ACC112 (cell line): ENCODE measurements at regions not wholly inside any gene's neighbourhood (a gene's known extent, or its start where the extent isn't known, plus 50 kb on each side); places are given as distances from the start of the nearest gene placed in this dataset.

Experiments used
- H2AFZ ChIP-seq: fragments of 200-600 bp; sonication (generic); one replicate; pipeline ENCODE4 v1.6.0; 2017; ENCODE audit warnings: antibody characterized with exemption, low read length; ENCODE audit not compliant: unreplicated experiment
- H3K27ac ChIP-seq: fragments of 200-600 bp; sonication (generic); 2 replicates; pipeline ENCODE4 v1.5.1; 2014; ENCODE audit warnings: low read depth, mild to moderate bottlenecking, antibody characterized with exemption, low read length, moderate library complexity
- H3K27me3 ChIP-seq: fragments of 200-600 bp; sonication (generic); 2 replicates; pipeline ENCODE4 v1.6.1; 2014; ENCODE audit warnings: mild to moderate bottlenecking, antibody characterized with exemption, low read length, moderate library complexity, mixed read lengths; ENCODE audit not compliant: insufficient read depth
- H3K36me3 ChIP-seq: fragments of 200-600 bp; sonication (generic); 2 replicates; pipeline ENCODE4 v1.6.1; 2016; ENCODE audit warnings: mild to moderate bottlenecking, antibody characterized with exemption, low read length, moderate library complexity, mixed read lengths; ENCODE audit not compliant: insufficient read depth
- H3K4me1 ChIP-seq: fragments of 200-600 bp; sonication (generic); one replicate; pipeline ENCODE4 v1.6.1; 2016; ENCODE audit warnings: low read length, mixed read lengths; ENCODE audit not compliant: insufficient read depth, unreplicated experiment, control insufficient read depth
- H3K4me3 ChIP-seq: fragments of 200-600 bp; sonication (generic); 2 replicates; pipeline ENCODE4 v1.5.1; 2014; ENCODE audit warnings: mild to moderate bottlenecking, low read depth, low read length
- H3K79me2 ChIP-seq: fragments of 200-600 bp; sonication (generic); one replicate; pipeline ENCODE4 v1.6.0; 2016; ENCODE audit warnings: low read length; ENCODE audit not compliant: control insufficient read depth, unreplicated experiment, insufficient read depth

GRCh38 chr16:86974120-86974519 is 343.1 kb downstream of the C16orf95 start:
- peaks cover 2% of the 10 kb centered on the region; the same call in 1 of the 2 replicates for H3K36me3 ChIP-seq
- H3K27me3 ChIP-seq: no peaks in the 10 kb centered on the region
- H2AFZ ChIP-seq: no peak overlapping the region
- H3K4me1 ChIP-seq: peaks cover 14% of the 10 kb centered on the region
- H3K79me2 ChIP-seq: no peaks in the 10 kb centered on the region
- H3K4me3 ChIP-seq: no peak overlapping the region
- no peak overlapping the region for H3K27ac ChIP-seq

GRCh38 chr16:86975445-86975844 is 341.7 kb downstream of the C16orf95 start:
- Histone ChIP-seq H3K4me1 (peaks cover 14% of the 10 kb centered on the region), H3K36me3 (peaks cover 2% of the 10 kb centered on the region; the same call in 1 of the 2 replicates), H2AFZ (peak overlapping the region; percentile 40), H3K27ac (peak overlapping the region; percentile 61), H3K79me2 (no peaks in the 10 kb centered on the region), H3K27me3 (no peaks in the 10 kb centered on the region), H3K4me3 (no peak overlapping the region)

- Histone ChIP-seq H3K36me3 (peaks cover 2% of the 10 kb centered on the region; the same call in 1 of the 2 replicates), H2AFZ (no peak overlapping the region), H3K79me2 (no peaks in the 10 kb centered on the region), H3K4me3 (no peak overlapping the region), H3K4me1 (peaks cover 14% of the 10 kb centered on the region), H3K27ac (no peak overlapping the region), H3K27me3 (no peaks in the 10 kb centered on the region)
These were observed 340.0 kb downstream of the C16orf95 start for GRCh38 chr16:86977076-86977676.

- H3K27ac ChIP-seq: no peak overlapping the region
- H3K79me2 ChIP-seq: no peaks in the 10 kb centered on the region
- peaks cover 14% of the 10 kb centered on the region for H3K4me1 ChIP-seq
- H3K36me3 ChIP-seq: peaks cover 2% of the 10 kb centered on the region; the same call in 1 of the 2 replicates
- no peaks in the 10 kb centered on the region for H3K27me3 ChIP-seq
- H3K4me3 ChIP-seq: no peak overlapping the region
- no peak overlapping the region for H2AFZ ChIP-seq
These were observed 338.7 kb downstream of the C16orf95 start for GRCh38 chr16:86978445-86979030.

- Histone ChIP-seq H2AFZ (no peak overlapping the region), H3K4me3 (no peak overlapping the region), H3K4me1 (peaks cover 14% of the 10 kb centered on the region), H3K27ac (no peak overlapping the region), H3K27me3 (no peaks in the 10 kb centered on the region), H3K79me2 (no peaks in the 10 kb centered on the region), H3K36me3 (no peaks in the 10 kb centered on the region)
These were observed 338.1 kb downstream of the C16orf95 start for GRCh38 chr16:86979061-86979460.

- no peaks in the 10 kb centered on the region for H3K36me3 ChIP-seq
- H3K4me3 ChIP-seq: no peak overlapping the region
- no peak overlapping the region for H2AFZ ChIP-seq
- H3K27me3 ChIP-seq: no peaks in the 10 kb centered on the region
- peaks cover 12% of the 10 kb centered on the region for H3K4me1 ChIP-seq
- H3K79me2 ChIP-seq: no peaks in the 10 kb centered on the region
- H3K27ac ChIP-seq: no peak overlapping the region
These were observed 337.1 kb downstream of the C16orf95 start for GRCh38 chr16:86979984-86980553.

- Histone ChIP-seq H3K36me3 (no peaks in the 10 kb centered on the region), H3K4me1 (peaks cover 8% of the 10 kb centered on the region), H3K79me2 (no peaks in the 10 kb centered on the region), H3K27ac (no peak overlapping the region), H2AFZ (no peak overlapping the region), H3K27me3 (no peaks in the 10 kb centered on the region), H3K4me3 (no peak overlapping the region)
These were observed 336.5 kb downstream of the C16orf95 start for GRCh38 chr16:86980644-86981043.

GRCh38 chr16:86982347-86982596 is 334.9 kb downstream of the C16orf95 start:
- Histone ChIP-seq H3K27ac (no peak overlapping the region), H3K27me3 (no peaks in the 10 kb centered on the region), H3K4me1 (no peaks in the 10 kb centered on the region), H3K4me3 (no peak overlapping the region), H3K79me2 (no peaks in the 10 kb centered on the region), H2AFZ (no peak overlapping the region), H3K36me3 (no peaks in the 10 kb centered on the region)

- H3K4me3 ChIP-seq: no peak overlapping the region
- H3K27ac ChIP-seq: no peak overlapping the region
- no peak overlapping the region for H2AFZ ChIP-seq
- H3K27me3 ChIP-seq: no peaks in the 10 kb centered on the region
- no peaks in the 10 kb centered on the region for H3K79me2 ChIP-seq
- no peaks in the 10 kb centered on the region for H3K4me1 ChIP-seq
- H3K36me3 ChIP-seq: no peaks in the 10 kb centered on the region
These were observed 334.3 kb downstream of the C16orf95 start for GRCh38 chr16:86982912-86983311.

- Histone ChIP-seq H3K4me3 (no peak overlapping the region), H3K27me3 (no peaks in the 10 kb centered on the region), H3K4me1 (no peaks in the 10 kb centered on the region), H3K79me2 (no peaks in the 10 kb centered on the region), H3K27ac (no peak overlapping the region), H2AFZ (no peak overlapping the region), H3K36me3 (no peaks in the 10 kb centered on the region)
These were observed 333.6 kb downstream of the C16orf95 start for GRCh38 chr16:86983621-86984020.

- Histone ChIP-seq H3K79me2 (no peaks in the 10 kb centered on the region), H3K4me3 (no peak overlapping the region), H3K27me3 (no peaks in the 10 kb centered on the region), H3K4me1 (no peaks in the 10 kb centered on the region), H3K27ac (no peak overlapping the region), H2AFZ (no peak overlapping the region), H3K36me3 (no peaks in the 10 kb centered on the region)
These were observed 332.8 kb downstream of the C16orf95 start for GRCh38 chr16:86984343-86984742.
